Keratinocyte (primary cell): ENCODE measurements at regions not wholly inside any gene's neighbourhood (a gene's known extent, or its start where the extent isn't known, plus 50 kb on each side); places are given as distances from the start of the nearest gene placed in this dataset.

Experiments used
- EZH2 ChIP-seq: IDR thresholded peaks from one replicate; pipeline ENCODE4 v1.6.1; 2012; ENCODE audit warnings: inconsistent platforms, mild to moderate bottlenecking, low read length, moderate library complexity
- TF ChIP-seq, protein P1 (sequence below), 3 experiments: IDR thresholded peaks in 1 of 3; conservative IDR thresholded peaks in 1 of 3; optimal IDR thresholded peaks in 1 of 3; 2 replicates in 2 of 3; 3 replicates in 1 of 3; pipeline versions ENCODE3 to v1.5.1; 2011; ENCODE audit warnings: low read length in 3 of 3, mild to moderate bottlenecking in 3 of 3, moderate library complexity in 2 of 3, control low read depth in 1 of 3, inconsistent platforms in 1 of 3; ENCODE audit not compliant: insufficient read depth in 2 of 3; ENCODE audit errors: extremely low read depth in 1 of 3

DNA sequence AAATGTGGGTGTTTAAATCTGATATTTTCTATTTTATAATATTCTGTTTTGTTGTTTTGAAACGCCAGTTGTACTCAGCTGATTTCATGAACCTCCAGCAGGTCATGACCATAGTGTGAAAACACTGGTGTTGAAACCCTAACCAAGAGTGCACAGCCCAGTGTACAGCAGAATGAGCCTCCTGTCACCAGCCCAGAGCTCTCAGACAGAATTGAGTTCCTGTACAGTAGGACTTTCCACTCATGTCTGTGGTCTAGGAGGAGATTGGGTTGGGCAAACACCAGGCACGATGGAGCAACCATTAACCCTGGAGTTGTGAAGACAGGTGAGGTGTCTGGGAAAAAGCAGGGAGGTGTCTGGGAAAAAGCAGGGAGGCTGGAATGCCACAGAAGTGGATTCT, 908.8 kb downstream of the VRK1 start:
- TF ChIP-seq, protein P1, sequence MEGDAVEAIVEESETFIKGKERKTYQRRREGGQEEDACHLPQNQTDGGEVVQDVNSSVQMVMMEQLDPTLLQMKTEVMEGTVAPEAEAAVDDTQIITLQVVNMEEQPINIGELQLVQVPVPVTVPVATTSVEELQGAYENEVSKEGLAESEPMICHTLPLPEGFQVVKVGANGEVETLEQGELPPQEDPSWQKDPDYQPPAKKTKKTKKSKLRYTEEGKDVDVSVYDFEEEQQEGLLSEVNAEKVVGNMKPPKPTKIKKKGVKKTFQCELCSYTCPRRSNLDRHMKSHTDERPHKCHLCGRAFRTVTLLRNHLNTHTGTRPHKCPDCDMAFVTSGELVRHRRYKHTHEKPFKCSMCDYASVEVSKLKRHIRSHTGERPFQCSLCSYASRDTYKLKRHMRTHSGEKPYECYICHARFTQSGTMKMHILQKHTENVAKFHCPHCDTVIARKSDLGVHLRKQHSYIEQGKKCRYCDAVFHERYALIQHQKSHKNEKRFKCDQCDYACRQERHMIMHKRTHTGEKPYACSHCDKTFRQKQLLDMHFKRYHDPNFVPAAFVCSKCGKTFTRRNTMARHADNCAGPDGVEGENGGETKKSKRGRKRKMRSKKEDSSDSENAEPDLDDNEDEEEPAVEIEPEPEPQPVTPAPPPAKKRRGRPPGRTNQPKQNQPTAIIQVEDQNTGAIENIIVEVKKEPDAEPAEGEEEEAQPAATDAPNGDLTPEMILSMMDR (optimal IDR thresholded peaks at IDR 0.05 in 1 of 3, IDR thresholded peaks at IDR 0.05 in 1 of 3, conservative IDR thresholded peaks at IDR 0.05 in 1 of 3; ENCODE audit: extremely low read depth in 1 of 3, insufficient read depth in 2 of 3, low read length in 3 of 3): no peak
- no peak for TF ChIP-seq EZH2
